GM20000 (cell line): ENCODE measurements at regions not wholly inside any gene's neighbourhood (a gene's known extent, or its start where the extent isn't known, plus 50 kb on each side); places are given as distances from the start of the nearest gene placed in this dataset.

ENCODE experiments used
- DNase-seq: peaks from one replicate; pipeline ENCODE4 v3.0.0; 2012; ENCODE audit warnings: low spot score
- TF ChIP-seq, protein P1 (sequence below): IDR thresholded peaks from 2 replicates; pipeline ENCODE4 v1.5.1; 2012; ENCODE audit warnings: mild to moderate bottlenecking, control low read depth; ENCODE audit errors: extremely low read depth, missing control alignments

DNA sequence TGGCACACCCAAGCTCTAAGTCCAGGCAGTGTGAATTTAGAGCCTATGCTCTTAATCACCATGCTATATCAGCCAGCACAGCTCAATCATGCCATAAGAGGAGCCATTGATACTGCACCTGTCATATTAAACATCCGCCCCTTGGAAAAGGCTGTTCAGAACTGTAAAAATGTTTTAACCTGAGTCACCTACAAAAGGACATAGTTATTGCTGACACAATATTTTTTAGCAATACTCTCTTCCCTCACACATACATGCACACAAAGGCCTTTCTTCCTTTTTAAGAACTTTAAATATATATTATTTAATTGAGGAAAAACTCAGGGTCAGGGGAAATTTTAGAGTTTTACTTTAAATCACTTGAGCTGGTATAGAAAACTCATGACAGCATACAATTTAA is 83.5 kb upstream of the ATXN7L3B start:
- no peak for DNase-seq
- TF ChIP-seq, protein P1, sequence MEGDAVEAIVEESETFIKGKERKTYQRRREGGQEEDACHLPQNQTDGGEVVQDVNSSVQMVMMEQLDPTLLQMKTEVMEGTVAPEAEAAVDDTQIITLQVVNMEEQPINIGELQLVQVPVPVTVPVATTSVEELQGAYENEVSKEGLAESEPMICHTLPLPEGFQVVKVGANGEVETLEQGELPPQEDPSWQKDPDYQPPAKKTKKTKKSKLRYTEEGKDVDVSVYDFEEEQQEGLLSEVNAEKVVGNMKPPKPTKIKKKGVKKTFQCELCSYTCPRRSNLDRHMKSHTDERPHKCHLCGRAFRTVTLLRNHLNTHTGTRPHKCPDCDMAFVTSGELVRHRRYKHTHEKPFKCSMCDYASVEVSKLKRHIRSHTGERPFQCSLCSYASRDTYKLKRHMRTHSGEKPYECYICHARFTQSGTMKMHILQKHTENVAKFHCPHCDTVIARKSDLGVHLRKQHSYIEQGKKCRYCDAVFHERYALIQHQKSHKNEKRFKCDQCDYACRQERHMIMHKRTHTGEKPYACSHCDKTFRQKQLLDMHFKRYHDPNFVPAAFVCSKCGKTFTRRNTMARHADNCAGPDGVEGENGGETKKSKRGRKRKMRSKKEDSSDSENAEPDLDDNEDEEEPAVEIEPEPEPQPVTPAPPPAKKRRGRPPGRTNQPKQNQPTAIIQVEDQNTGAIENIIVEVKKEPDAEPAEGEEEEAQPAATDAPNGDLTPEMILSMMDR = no peak

DNA sequence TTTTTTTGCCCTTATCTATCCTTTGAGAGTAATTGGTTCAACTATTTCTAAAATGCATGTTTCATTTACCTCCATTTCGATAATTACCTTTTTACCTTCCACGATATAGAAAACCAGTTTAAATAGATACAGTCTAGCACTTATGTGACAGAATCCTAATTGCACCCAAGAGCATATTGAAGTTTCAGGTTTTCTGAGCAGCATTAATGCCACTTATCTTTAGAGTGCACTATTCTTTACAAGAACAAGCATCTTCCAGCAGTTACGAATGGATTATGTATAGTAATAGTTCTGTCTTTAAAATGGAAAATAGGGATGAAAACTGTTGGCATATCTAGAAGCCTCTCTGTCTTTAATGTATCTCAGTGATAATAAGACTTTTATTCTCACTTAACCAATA is 82.2 kb upstream of the ATXN7L3B start:
- no peak for DNase-seq
- TF ChIP-seq, protein P1 = no peak

DNA sequence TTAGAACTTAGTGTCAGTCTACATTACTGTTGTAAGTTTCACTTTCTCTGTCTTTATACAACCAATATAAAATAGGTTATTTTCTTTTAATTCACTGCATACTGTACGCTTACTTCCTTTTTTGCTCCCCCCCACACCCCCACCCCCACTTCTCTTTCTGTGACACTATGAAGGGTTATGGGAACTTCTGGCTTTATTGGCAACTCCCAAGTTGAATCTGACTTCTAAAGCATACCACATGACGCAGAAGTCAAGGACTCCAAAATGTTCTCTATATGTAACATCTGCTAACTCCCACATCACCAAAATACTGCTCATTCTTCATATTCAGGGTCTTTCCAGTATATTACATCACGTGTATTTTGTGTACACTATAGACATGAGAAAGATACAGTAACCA is 81.2 kb upstream of the ATXN7L3B start:
- TF ChIP-seq, protein P1 = no peak
- no peak for DNase-seq

DNA sequence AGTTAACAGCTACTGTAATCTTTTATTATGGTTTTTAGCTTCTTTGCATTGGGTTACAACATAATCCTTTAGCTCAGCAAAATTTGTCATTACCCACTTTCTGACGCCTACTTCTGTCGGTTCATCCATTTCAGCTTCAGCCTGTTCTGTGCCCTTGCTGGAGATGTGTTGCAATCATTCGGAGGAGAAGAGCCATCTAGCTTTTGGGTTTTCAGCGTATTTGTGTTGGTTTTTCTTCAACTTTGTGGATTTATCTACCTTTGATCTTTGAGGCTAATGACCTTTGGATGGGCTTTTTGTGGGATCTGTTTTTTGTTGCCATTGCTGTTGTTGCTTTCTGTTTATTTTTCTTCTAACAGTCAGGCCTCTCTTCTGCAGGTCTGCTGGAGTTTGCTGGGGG is 69.2 kb upstream of the ATXN7L3B start:
- no peak for DNase-seq
- TF ChIP-seq, protein P1 = no peak

DNA sequence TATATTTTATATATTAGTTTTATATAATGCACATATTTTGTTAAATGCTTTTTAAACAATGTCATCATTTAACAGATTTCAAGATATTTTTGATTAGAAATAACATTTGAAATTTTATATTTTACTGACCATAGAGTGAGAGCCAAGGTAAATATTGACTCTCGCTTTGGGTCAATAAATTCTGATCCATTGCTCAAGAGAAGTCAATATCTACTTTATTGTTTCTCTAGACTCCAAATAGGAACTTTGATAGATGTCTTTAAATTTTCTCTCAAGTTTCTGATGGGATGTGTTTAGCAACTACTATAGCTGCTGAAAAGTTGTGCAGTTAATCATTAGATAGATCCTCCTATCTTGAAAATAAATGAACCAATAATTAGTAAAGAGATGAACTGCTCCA is 61.4 kb upstream of the ATXN7L3B start:
- TF ChIP-seq, protein P1 = no peak
- no peak for DNase-seq

DNA sequence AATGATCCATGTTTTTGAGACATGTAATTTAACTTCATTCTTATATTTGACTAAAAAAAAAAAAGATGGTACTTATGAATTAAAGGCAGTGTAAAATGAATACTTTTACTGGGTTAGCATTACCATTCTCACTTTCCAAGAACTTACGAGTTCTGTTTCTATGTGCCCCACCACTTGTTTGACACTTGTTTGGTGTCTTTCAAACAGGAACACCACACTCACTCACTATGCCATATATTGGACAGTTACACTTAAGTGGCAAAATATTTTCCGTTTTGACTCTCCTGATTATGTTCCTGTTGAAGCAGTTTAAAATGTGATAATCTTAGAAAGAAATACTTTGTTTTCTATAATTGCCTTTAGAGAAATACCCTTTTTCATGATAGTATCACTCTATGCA is 56.6 kb upstream of the ATXN7L3B start:
- DNase-seq = no peak
- TF ChIP-seq, protein P1 = no peak

DNA sequence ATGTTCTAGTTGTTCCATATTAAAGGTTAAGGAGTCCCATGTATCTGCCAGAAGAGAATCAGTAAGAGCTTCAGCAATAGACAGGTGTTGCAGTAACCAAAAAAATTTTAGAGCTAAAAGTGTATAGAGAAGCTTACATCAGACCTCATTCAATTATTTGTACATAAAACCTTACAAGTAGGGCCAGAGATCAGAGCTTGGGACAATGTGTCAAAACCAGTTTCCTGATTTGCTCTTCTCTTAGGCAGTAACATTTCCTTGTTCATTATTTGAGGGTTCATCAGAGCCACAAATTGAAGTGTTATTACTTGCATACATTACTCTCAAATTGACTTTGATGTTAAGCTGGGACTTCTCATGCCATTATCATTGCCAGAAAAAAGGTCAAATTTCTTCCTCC is 55.5 kb upstream of the ATXN7L3B start:
- TF ChIP-seq, protein P1 = no peak
- DNase-seq = no peak
